ENCODE measurements at regions not wholly inside any gene's neighbourhood (a gene's known extent, or its start where the extent isn't known, plus 50 kb on each side); places are given as distances from the start of the nearest gene placed in this dataset.

DNA sequence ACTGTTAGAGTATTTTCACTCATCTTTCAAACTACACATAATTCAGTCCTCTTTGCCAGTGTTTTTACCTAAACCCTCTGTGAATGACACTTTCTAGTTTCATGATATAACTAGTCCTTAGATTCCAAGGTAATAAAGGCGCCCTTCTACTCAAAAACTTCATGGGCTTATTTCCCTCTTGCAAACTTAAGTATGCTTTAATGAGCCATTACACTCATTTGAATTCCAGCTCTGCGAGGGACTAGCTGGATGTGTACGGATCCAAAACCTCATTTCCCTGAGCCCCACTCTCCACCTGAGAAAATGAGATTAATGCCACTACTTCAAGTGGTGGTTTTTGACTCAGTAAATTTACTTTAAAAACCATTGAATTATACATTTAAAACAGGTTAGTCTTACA is 141.1 kb downstream of the NDUFA12 start:
- no peak overlapping the region for H3K9ac ChIP-seq (ENCODE audit: low read length)
- no peak overlapping the region for H3K4me3 ChIP-seq (ENCODE audit: low read length)
- no peaks in the 10 kb centered on the region for H3K9me2 ChIP-seq (replicated peaks; ENCODE audit: insufficient read depth, low read length)
- H3K9me3 ChIP-seq (replicated peaks; ENCODE audit: insufficient read depth, low read length): no peaks in the 10 kb centered on the region
- no peaks in the 10 kb centered on the region for H4K20me1 ChIP-seq (ENCODE audit: insufficient read depth, low read length)
- DNase-seq: no peak
- H3F3A ChIP-seq (ENCODE audit: insufficient read depth, low read length): no peaks in the 10 kb centered on the region
- H3K79me2 ChIP-seq (ENCODE audit: low read length): peaks cover 57% of the 10 kb centered on the region
- no peak overlapping the region for H3K27ac ChIP-seq (ENCODE audit: low read length)
- H3K27me3 ChIP-seq (replicated peaks; ENCODE audit: insufficient read depth, low read length): no peaks in the 10 kb centered on the region
- TF ChIP-seq EZH2 (optimal IDR thresholded peaks at IDR 0.05; ENCODE audit: low read depth, low read length): no peak
- no peaks in the 10 kb centered on the region for H3K36me3 ChIP-seq (replicated peaks; ENCODE audit: insufficient read depth, low read length)
- no peaks in the 10 kb centered on the region for H3K4me1 ChIP-seq (ENCODE audit: low read length)
- no peak overlapping the region for H3K4me2 ChIP-seq (ENCODE audit: low read depth, low read length)
- H2AFZ ChIP-seq (ENCODE audit: low read length): no peak overlapping the region

DNA sequence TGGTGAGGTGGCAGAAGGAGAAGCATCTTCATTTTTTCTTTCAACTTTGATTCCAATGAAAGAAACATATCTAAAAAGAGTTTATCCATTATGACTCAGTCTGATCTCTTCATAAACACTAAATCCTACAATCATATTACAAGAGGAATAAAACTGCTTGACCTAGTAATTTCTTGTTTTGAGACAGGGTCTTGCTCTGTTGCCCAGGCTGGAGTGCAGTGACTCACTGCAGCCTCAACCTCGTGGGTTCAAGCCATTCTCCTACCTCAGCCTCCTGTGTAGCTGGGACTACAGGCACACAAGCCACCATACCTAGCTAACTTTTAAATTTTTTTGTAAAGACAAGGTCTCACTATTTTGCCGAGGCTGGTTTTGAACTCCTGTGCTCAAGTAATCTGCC is 147.2 kb downstream of the NDUFA12 start:
- Histone ChIP-seq H3K9me2 (replicated peaks; ENCODE audit: insufficient read depth, low read length) (no peaks in the 10 kb centered on the region), H3K9me3 (replicated peaks; ENCODE audit: insufficient read depth, low read length) (no peaks in the 10 kb centered on the region), H3F3A (ENCODE audit: insufficient read depth, low read length) (no peaks in the 10 kb centered on the region), H4K20me1 (ENCODE audit: insufficient read depth, low read length) (no peaks in the 10 kb centered on the region), H3K27me3 (replicated peaks; ENCODE audit: insufficient read depth, low read length) (no peaks in the 10 kb centered on the region), H3K27ac (ENCODE audit: low read length) (no peak overlapping the region), H3K36me3 (replicated peaks; ENCODE audit: insufficient read depth, low read length) (no peaks in the 10 kb centered on the region), H3K79me2 (ENCODE audit: low read length) (peaks cover 14% of the 10 kb centered on the region), H2AFZ (ENCODE audit: low read length) (no peak overlapping the region), H3K4me2 (ENCODE audit: low read depth, low read length) (no peak overlapping the region), H3K4me3 (ENCODE audit: low read length) (no peak overlapping the region), H3K4me1 (ENCODE audit: low read length) (peaks cover 3% of the 10 kb centered on the region; the same call in 1 of the 2 replicates), H3K9ac (ENCODE audit: low read length) (no peak overlapping the region)
- TF ChIP-seq EZH2 (optimal IDR thresholded peaks at IDR 0.05; ENCODE audit: low read depth, low read length) (no peak), EZH2phosphoT487 (IDR thresholded peaks at IDR 0.05; ENCODE audit: low read length) (no peak)
- TF ChIP-seq, protein P1, sequence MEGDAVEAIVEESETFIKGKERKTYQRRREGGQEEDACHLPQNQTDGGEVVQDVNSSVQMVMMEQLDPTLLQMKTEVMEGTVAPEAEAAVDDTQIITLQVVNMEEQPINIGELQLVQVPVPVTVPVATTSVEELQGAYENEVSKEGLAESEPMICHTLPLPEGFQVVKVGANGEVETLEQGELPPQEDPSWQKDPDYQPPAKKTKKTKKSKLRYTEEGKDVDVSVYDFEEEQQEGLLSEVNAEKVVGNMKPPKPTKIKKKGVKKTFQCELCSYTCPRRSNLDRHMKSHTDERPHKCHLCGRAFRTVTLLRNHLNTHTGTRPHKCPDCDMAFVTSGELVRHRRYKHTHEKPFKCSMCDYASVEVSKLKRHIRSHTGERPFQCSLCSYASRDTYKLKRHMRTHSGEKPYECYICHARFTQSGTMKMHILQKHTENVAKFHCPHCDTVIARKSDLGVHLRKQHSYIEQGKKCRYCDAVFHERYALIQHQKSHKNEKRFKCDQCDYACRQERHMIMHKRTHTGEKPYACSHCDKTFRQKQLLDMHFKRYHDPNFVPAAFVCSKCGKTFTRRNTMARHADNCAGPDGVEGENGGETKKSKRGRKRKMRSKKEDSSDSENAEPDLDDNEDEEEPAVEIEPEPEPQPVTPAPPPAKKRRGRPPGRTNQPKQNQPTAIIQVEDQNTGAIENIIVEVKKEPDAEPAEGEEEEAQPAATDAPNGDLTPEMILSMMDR (IDR thresholded peaks at IDR 0.05; ENCODE audit: low read length): no peak
- no peak for DNase-seq

DNA sequence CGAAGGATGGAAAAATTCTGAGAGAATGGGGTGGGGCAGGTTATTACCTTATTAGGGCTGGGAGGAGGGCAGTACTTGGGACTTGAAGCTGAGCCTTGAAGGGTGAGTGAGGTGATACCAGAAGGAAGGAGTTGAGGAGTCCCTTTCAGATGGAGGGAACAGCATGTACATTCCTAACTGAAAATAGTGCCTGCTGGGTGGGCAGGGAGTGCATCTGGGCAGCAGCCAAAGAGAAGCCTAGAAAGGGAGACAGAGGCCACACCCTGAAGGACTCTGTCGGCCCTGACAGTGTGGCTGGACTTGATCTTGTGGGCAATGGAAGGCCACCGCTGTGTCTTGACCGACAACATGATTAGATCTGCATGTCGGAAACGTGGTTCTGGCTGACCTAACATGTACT is 147.6 kb downstream of the NDUFA12 start:
- Histone ChIP-seq H3K9ac (ENCODE audit: low read length) (no peak overlapping the region), H3K4me1 (ENCODE audit: low read length) (peaks cover 5% of the 10 kb centered on the region; the same call in 1 of the 2 replicates), H3K4me2 (ENCODE audit: low read depth, low read length) (no peak overlapping the region), H3K27ac (ENCODE audit: low read length) (no peak overlapping the region), H3K4me3 (ENCODE audit: low read length) (no peak overlapping the region), H2AFZ (ENCODE audit: low read length) (no peak overlapping the region), H3K27me3 (replicated peaks; ENCODE audit: insufficient read depth, low read length) (no peaks in the 10 kb centered on the region), H3K36me3 (replicated peaks; ENCODE audit: insufficient read depth, low read length) (no peaks in the 10 kb centered on the region), H3K9me3 (replicated peaks; ENCODE audit: insufficient read depth, low read length) (no peaks in the 10 kb centered on the region), H4K20me1 (ENCODE audit: insufficient read depth, low read length) (no peaks in the 10 kb centered on the region), H3F3A (ENCODE audit: insufficient read depth, low read length) (no peaks in the 10 kb centered on the region), H3K79me2 (ENCODE audit: low read length) (peaks cover 15% of the 10 kb centered on the region), H3K9me2 (replicated peaks; ENCODE audit: insufficient read depth, low read length) (no peaks in the 10 kb centered on the region)
- TF ChIP-seq, protein P1 (IDR thresholded peaks at IDR 0.05; ENCODE audit: low read length): no peak
- TF ChIP-seq EZH2 (optimal IDR thresholded peaks at IDR 0.05; ENCODE audit: low read depth, low read length) (no peak), EZH2phosphoT487 (IDR thresholded peaks at IDR 0.05; ENCODE audit: low read length) (no peak)
- DNase-seq: no peak

DNA sequence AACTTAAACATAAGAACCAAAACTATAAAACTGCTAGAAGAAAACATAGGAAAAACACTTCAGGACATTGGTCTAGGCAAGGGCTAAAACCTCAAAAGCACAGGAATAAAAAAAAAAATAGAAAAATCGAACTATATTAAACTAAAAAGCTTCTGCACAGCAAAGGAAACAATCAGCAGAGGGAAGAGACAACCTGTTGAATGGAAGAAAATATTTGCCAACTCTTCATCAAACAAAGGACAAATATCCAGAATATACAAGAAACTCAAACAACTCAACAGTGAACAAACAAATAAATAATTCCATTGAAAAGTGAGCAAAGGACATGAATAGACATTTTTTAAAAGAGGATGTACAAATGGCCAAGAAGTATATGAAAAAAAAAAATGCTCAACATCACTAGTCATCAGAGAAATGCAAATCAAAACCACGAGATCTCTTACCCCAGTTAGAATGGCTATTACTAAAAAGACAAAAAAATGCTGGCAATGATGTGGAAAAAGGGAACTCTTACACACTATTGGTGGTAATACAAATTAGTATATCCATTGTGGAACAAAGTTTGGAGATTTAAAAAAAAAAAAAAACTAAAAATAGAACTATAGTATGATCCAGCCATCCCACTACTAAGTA is 152.0 kb downstream of the NDUFA12 start:
- peaks cover 5% of the 10 kb centered on the region; the same call in 1 of the 2 replicates for H3K4me1 ChIP-seq (ENCODE audit: low read length)
- peaks cover 31% of the 10 kb centered on the region for H3K79me2 ChIP-seq (ENCODE audit: low read length)
- H3K4me3 ChIP-seq (ENCODE audit: low read length): no peak overlapping the region
- H3K36me3 ChIP-seq (replicated peaks; ENCODE audit: insufficient read depth, low read length): no peaks in the 10 kb centered on the region
- no peak overlapping the region for H2AFZ ChIP-seq (ENCODE audit: low read length)
- DNase-seq: peak; percentile 21
- no peaks in the 10 kb centered on the region for H3F3A ChIP-seq (ENCODE audit: insufficient read depth, low read length)
- TF ChIP-seq EZH2 (optimal IDR thresholded peaks at IDR 0.05; ENCODE audit: low read depth, low read length) (no peak), EZH2phosphoT487 (IDR thresholded peaks at IDR 0.05; ENCODE audit: low read length) (no peak)
- TF ChIP-seq, protein P1 (IDR thresholded peaks at IDR 0.05; ENCODE audit: low read length): no peak
- H4K20me1 ChIP-seq (ENCODE audit: insufficient read depth, low read length): no peaks in the 10 kb centered on the region
- H3K9me2 ChIP-seq (replicated peaks; ENCODE audit: insufficient read depth, low read length): no peaks in the 10 kb centered on the region
- no peak overlapping the region for H3K9ac ChIP-seq (ENCODE audit: low read length)
- H3K27me3 ChIP-seq (replicated peaks; ENCODE audit: insufficient read depth, low read length): no peaks in the 10 kb centered on the region
- no peaks in the 10 kb centered on the region for H3K9me3 ChIP-seq (replicated peaks; ENCODE audit: insufficient read depth, low read length)
- H3K4me2 ChIP-seq (ENCODE audit: low read depth, low read length): no peak overlapping the region
- H3K27ac ChIP-seq (ENCODE audit: low read length): no peak overlapping the region
